ENCODE measurements at regions not wholly inside any gene's neighbourhood (a gene's known extent, or its start where the extent isn't known, plus 50 kb on each side); places are given as distances from the start of the nearest gene placed in this dataset.

- H3K9me3 Mint-ChIP-seq: no peaks in the 10 kb centered on the region
- H3K4me1 Mint-ChIP-seq: no peaks in the 10 kb centered on the region
- H3K4me3 Mint-ChIP-seq: no peak overlapping the region
- H3K27me3 Mint-ChIP-seq: no peaks in the 10 kb centered on the region
- no peak for DNase-seq
- peaks cover 4% of the 10 kb centered on the region for H3K36me3 Mint-ChIP-seq
- no peak overlapping the region for H3K27ac Mint-ChIP-seq
These were observed 192.8 kb upstream of the RGS6 start for GRCh38 chr14:71739273-71739990.

DNA sequence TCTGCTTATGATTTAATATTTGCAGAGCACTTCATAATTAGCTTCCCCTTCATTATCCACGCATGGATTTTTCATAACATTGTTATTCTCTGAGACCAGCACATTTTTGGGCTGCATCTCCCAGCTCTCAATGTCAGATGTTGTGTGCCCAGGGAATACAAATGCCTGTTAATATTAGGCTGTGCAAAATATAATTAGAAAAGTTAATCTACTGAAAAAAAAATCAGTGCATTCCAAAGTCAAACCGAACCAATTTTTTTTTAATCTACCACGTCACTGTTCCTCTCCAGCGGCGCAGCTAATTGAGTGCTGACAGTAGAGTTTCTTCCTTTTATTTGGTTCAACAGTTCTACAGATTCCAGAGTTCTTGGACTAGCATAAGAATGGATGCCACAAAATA lies 191.0 kb upstream of the RGS6 start:
- H3K4me1 Mint-ChIP-seq: no peaks in the 10 kb centered on the region
- no peak overlapping the region for H3K4me3 Mint-ChIP-seq
- no peaks in the 10 kb centered on the region for H3K27me3 Mint-ChIP-seq
- no peaks in the 10 kb centered on the region for H3K9me3 Mint-ChIP-seq
- H3K36me3 Mint-ChIP-seq: peaks cover 3% of the 10 kb centered on the region
- no peak overlapping the region for H3K27ac Mint-ChIP-seq
- no peak for DNase-seq

DNA sequence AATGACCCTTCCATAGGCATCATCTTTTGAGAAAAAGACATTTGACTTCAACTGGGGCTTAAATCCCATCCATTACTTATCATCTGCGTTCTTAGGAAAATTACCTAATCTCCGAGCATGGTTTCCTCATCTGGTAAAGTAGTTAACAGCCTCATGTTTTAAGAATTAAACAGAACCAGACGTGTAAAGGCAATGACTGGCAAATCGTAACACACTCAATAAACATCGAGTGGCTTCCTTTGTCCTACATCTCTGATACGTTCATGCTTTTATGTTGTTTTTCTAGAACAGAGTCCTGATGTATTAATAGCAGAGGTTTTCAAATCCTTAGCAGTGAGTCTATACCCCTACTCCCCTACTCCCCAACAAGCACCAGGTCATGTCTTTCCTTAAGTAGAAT lies 189.7 kb upstream of the RGS6 start:
- H3K36me3 Mint-ChIP-seq: no peaks in the 10 kb centered on the region

DNA sequence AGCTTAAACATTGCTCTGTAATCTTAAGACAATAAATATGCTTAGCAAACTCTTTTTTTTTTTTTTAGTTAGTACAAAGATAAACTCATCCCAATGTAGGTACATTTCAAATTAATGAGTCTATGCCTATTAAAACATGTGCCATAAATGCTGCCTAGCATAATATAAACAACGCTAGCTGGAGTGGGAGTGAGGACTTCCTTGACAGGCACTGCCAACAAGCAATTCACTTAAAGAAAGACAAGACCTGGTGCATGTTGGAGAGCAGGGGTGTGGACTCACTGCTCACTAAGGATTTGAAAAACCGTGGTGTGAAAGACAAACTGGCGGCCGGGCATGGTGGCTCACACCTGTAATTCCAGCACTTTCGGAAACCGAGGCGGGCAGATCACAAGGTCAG lies 187.2 kb upstream of the RGS6 start:
- H3K27ac Mint-ChIP-seq: no peak overlapping the region
- no peak for DNase-seq
- peaks cover 8% of the 10 kb centered on the region for H3K36me3 Mint-ChIP-seq
- no peaks in the 10 kb centered on the region for H3K27me3 Mint-ChIP-seq
- no peaks in the 10 kb centered on the region for H3K4me1 Mint-ChIP-seq
- H3K9me3 Mint-ChIP-seq: peaks cover 6% of the 10 kb centered on the region
- no peak overlapping the region for H3K4me3 Mint-ChIP-seq

More for the DNA sequence above, 189.7 kb upstream of the RGS6 start:
- H3K4me3 Mint-ChIP-seq: no peak overlapping the region
- H3K9me3 Mint-ChIP-seq: no peaks in the 10 kb centered on the region
- no peak overlapping the region for H3K27ac Mint-ChIP-seq
- no peaks in the 10 kb centered on the region for H3K4me1 Mint-ChIP-seq
- no peak for DNase-seq
- H3K27me3 Mint-ChIP-seq: no peaks in the 10 kb centered on the region

DNA sequence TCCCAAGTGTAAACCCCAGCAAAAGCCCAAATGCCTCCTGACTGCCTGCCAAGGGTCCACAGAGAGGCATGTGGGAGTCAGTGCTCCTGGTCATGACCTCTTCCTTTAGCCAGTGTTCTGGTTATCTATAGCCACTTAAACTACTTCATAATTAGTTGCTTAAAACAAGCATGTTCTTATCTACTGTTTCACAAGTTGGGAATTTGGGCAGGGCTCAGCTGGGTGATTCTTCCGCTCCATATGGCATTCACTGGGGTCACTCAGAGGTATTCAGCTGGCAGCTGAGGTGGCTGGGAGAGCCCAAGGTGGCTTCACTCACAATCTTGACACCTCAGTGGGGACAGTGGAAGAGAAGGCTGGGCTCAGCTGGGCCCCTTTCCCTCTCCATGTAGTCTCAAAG lies 184.0 kb upstream of the RGS6 start:
- no peaks in the 10 kb centered on the region for H3K27me3 Mint-ChIP-seq
- H3K4me1 Mint-ChIP-seq: peaks cover 4% of the 10 kb centered on the region
- DNase-seq: no peak
- no peak overlapping the region for H3K27ac Mint-ChIP-seq
- peaks cover 8% of the 10 kb centered on the region for H3K36me3 Mint-ChIP-seq
- H3K9me3 Mint-ChIP-seq: peaks cover 6% of the 10 kb centered on the region
- H3K4me3 Mint-ChIP-seq: no peak overlapping the region

- peaks cover 4% of the 10 kb centered on the region for H3K4me1 Mint-ChIP-seq
- no peak overlapping the region for H3K27ac Mint-ChIP-seq
- no peak for DNase-seq
- H3K36me3 Mint-ChIP-seq: peaks cover 8% of the 10 kb centered on the region
- H3K27me3 Mint-ChIP-seq: no peaks in the 10 kb centered on the region
- H3K4me3 Mint-ChIP-seq: no peak overlapping the region
- peaks cover 6% of the 10 kb centered on the region for H3K9me3 Mint-ChIP-seq
These were observed 182.5 kb upstream of the RGS6 start for GRCh38 chr14:71749613-71750238.

DNA sequence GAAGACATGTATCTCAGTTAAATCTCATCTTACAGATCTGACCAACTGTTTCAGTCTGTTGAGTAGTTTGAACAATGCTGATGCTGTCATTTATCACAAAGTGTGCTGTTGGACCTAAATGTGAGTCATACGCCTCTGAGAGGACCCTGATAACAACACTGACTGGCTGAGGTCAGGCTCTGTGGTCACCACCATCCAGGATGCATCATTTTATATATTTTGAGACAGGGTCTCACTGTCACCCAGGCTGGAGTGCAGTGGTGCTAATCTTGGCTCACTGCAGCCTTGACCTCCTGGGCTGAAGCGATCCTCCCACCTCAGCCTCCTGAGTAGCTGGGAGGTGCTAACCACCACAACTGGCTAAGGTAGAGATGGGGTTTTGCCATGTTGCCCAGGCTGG lies 181.0 kb upstream of the RGS6 start:
- H3K27ac Mint-ChIP-seq: no peak overlapping the region
- H3K4me3 Mint-ChIP-seq: no peak overlapping the region
- H3K9me3 Mint-ChIP-seq: peaks cover 6% of the 10 kb centered on the region
- peaks cover 8% of the 10 kb centered on the region for H3K36me3 Mint-ChIP-seq
- H3K4me1 Mint-ChIP-seq: peaks cover 4% of the 10 kb centered on the region
- DNase-seq: no peak
- H3K27me3 Mint-ChIP-seq: no peaks in the 10 kb centered on the region

DNA sequence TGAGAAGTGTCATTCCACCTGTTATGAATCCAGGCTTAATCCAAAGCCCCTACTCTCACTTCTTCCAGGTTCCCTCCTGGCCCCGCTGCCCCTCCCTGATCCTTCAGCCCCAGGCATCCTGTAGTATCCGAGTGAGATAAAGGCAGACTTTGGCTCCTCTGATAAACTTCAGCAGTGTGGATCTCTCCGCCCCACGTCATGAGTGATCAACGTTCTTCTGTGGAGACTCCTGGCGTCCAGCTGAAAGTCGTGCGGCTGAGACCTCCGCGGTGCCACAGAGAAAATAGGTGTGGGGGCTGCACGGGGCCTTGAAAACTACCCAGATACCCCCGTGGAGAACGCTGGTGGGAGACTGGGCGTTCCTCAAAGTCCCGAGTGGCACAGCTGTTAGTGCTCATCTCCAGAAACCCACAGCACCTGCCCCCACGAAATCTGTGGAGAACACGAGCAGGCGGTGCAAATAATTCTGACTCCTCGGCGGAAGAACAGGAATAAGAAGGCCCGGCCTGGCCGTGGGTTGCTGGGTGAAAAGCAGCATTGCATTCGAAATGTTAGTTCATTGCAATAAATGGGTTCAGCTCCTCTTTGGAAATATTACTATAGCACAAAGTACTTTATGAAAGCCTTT lies 180.0 kb upstream of the RGS6 start:
- Mint-ChIP-seq H3K9me3 (peaks cover 6% of the 10 kb centered on the region), H3K4me3 (no peak overlapping the region), H3K27me3 (no peaks in the 10 kb centered on the region), H3K4me1 (peaks cover 4% of the 10 kb centered on the region), H3K27ac (no peak overlapping the region), H3K36me3 (peaks cover 8% of the 10 kb centered on the region)
- no peak for DNase-seq

DNA sequence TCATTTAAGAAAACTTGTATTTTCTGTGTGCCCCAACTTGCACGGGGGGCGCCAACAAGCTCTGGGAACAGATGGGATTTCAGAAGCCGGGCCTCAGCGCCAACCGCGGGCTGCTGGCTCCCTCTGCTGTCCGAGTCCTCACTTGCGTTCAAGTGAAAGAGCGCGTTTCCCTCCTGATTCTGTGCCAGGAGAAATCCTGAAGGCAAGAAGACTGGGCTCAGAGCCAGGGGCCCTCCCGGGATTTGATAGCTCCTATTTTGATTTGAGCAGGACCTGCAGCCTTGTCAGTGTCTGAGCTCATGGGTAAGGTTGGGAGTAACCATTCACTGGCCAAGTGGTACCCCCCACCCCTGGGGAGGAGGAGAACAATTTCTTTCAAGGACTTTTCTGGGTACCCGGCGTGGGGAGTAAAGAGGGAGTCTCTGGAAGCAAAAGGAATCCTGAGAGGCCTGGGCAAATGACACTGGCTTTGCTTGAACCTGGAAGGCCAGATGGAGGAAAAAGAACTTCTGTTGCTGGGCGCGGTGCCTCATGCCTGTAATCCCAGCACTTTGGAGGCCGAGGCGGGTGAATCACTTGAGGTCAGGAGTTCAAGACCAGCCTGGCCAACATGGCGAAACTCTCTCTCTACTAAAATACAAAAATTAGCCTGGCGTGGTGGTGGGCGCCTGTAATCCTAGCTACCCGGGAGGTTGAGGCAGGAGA lies 179.0 kb upstream of the RGS6 start:
- no peak overlapping the region for H3K4me3 Mint-ChIP-seq

DNA sequence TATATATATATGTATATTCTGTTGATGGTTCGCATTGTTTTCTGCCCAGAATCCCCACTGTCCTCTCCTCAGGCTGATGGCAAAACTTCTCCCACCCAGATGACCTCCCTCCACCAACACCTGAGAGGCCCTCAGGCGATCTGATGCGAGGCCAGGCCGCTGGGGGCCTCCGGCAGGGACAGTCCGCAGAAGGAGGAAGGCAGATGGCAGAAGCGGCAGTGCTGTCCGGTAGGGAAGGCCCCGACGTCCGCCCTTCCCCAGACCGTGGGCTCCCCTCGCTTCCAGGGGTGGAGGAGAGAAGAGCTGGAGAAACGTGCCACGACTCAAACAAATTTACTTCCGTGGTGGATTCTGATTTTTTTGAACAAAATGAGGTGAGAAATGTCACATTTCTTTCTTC lies 178.3 kb upstream of the RGS6 start:
- Mint-ChIP-seq H3K4me1 (peaks cover 4% of the 10 kb centered on the region), H3K27me3 (no peaks in the 10 kb centered on the region), H3K4me3 (no peak overlapping the region), H3K9me3 (no peaks in the 10 kb centered on the region), H3K27ac (no peak overlapping the region), H3K36me3 (peaks cover 2% of the 10 kb centered on the region)
- DNase-seq: no peak

More for the DNA sequence above, 179.0 kb upstream of the RGS6 start:
- Mint-ChIP-seq H3K9me3 (peaks cover 2% of the 10 kb centered on the region), H3K36me3 (peaks cover 5% of the 10 kb centered on the region), H3K27ac (no peak overlapping the region), H3K4me1 (peaks cover 4% of the 10 kb centered on the region), H3K27me3 (no peaks in the 10 kb centered on the region)
- peak; percentile 62 for DNase-seq

DNA sequence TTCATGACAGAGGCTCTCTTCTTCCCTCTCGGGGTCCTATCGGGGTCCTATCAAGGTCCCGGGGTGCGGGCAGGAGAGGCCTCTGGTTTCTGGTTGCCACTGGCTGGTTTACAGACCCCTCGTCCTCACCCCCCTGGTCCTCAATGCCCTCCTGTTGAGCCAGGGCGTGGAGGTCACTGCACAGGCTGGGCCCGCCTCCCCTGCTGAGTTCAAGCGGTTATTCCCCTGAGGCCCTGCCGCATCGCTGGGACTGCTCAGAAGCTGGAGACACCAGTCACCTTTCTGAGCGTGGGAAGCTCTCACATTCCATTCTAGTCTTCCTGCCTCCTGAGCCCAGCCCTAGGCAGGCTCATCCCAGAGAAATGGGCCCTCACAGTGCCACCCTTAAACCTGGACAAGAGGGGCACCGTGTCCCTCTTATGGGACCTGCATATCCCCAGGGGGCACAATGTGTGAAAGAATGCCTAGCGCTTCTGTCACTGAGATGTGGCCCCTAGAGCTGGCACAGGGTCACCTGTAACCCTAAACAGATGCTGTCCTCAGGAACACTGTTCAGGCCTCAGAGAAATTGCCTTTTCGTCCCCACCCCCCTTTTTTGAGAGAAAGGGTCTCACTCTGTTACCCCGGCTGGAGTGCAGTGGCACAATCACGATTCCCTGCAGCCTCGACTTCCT lies 177.7 kb upstream of the RGS6 start:
- H3K4me3 Mint-ChIP-seq: no peak overlapping the region
- H3K27ac Mint-ChIP-seq: no peak overlapping the region
- no peaks in the 10 kb centered on the region for H3K27me3 Mint-ChIP-seq
- no peaks in the 10 kb centered on the region for H3K9me3 Mint-ChIP-seq
- H3K4me1 Mint-ChIP-seq: peaks cover 4% of the 10 kb centered on the region
- no peak for DNase-seq
- H3K36me3 Mint-ChIP-seq: no peaks in the 10 kb centered on the region

- no peak for DNase-seq
- Mint-ChIP-seq H3K9me3 (no peaks in the 10 kb centered on the region), H3K4me3 (no peak overlapping the region), H3K36me3 (no peaks in the 10 kb centered on the region), H3K4me1 (no peaks in the 10 kb centered on the region), H3K27ac (no peak overlapping the region), H3K27me3 (peaks cover 7% of the 10 kb centered on the region)
These were observed 173.8 kb upstream of the RGS6 start for GRCh38 chr14:71758229-71758951.

GRCh38 chr14:71762575-71762974 lies 169.7 kb upstream of the RGS6 start:
- Mint-ChIP-seq H3K4me1 (no peaks in the 10 kb centered on the region), H3K4me3 (no peak overlapping the region), H3K9me3 (no peaks in the 10 kb centered on the region), H3K36me3 (no peaks in the 10 kb centered on the region), H3K27ac (no peak overlapping the region), H3K27me3 (peaks cover 26% of the 10 kb centered on the region)
- no peak for DNase-seq

DNA sequence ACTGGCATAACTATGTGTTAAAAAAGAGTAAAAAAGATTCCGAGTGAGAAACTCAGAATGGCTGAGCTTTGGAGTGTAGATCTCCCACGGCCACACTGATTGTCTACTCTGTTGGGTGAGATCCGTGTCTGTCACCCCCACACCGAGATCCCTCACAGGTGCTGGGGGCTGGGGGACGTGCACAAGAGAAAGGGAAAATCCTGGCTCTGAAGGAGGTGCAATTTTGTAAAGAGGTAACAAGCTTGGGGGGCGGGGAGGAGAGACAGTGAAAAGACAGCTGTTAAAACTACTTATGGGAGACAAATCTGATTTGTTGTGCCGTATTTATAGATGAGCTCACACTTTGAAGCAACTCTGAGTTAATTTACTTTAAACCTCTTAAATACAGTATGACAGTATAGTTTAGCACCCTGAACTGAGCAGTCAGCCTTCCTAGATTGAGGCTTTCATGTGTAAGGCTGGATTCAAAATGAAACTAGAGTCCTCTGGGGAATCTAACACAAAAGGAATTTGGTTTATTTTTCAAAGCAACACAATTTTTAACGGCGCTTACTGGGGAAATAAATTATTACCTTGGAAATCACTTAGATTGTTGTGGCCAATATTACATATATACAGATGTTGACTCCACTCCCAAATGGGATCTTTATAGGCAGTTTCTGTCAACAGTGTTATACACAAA lies 167.4 kb upstream of the RGS6 start:
- no peaks in the 10 kb centered on the region for H3K9me3 Mint-ChIP-seq
- H3K27me3 Mint-ChIP-seq: peaks cover 29% of the 10 kb centered on the region
- H3K4me3 Mint-ChIP-seq: no peak overlapping the region
- no peaks in the 10 kb centered on the region for H3K4me1 Mint-ChIP-seq
- DNase-seq: no peak
- no peaks in the 10 kb centered on the region for H3K36me3 Mint-ChIP-seq
- H3K27ac Mint-ChIP-seq: no peak overlapping the region

Data from activated naive CD8-positive, alpha-beta T cell treated with anti-CD3 and anti-CD28 coated beads for 36 hours (primary cell).